DND-41 (cell line): ENCODE measurements at regions not wholly inside any gene's neighbourhood (a gene's known extent, or its start where the extent isn't known, plus 50 kb on each side); places are given as distances from the start of the nearest gene placed in this dataset.

ENCODE experiments used
- ATAC-seq: fragments of 200-7000 bp; cut with Tn5 transposase; 3 replicates; pipeline ENCODE4 v1.9.1; 2021; ENCODE audit warnings: low read depth; ENCODE audit not compliant: insufficient read depth
- DNase-seq: peaks from one replicate; pipeline ENCODE4 v3.0.0-alpha.2; 2020
- H2AFZ ChIP-seq: 2 replicates; pipeline ENCODE4 v1.6.0; 2012; ENCODE audit warnings: low read depth, low read length
- H3K27ac ChIP-seq: 2 replicates; pipeline ENCODE4 v1.5.1; 2012; ENCODE audit warnings: low read length, inconsistent platforms
- H3K27me3 ChIP-seq: fragments of 200-600 bp; sonication (generic); 2 replicates; pipeline ENCODE4 v1.6.0; 2012; ENCODE audit warnings: low read length, mild to moderate bottlenecking, inconsistent platforms; ENCODE audit not compliant: insufficient read depth, poor library complexity
- H3K36me3 ChIP-seq: 2 replicates; pipeline ENCODE4 v1.5.1; 2012; ENCODE audit warnings: low read length, inconsistent platforms; ENCODE audit not compliant: insufficient read depth
- H3K4me1 ChIP-seq: 2 replicates; pipeline ENCODE4 v1.5.1; 2012; ENCODE audit warnings: mild to moderate bottlenecking, low read length; ENCODE audit not compliant: insufficient read depth
- H3K4me2 ChIP-seq: 2 replicates; pipeline ENCODE4 v1.6.0; 2012; ENCODE audit warnings: mild to moderate bottlenecking, moderate library complexity, low read length, inconsistent platforms; ENCODE audit not compliant: insufficient read depth
- H3K4me3 ChIP-seq, 2 experiments: fragments of 200-600 bp in 1 of 2; shearing (Covaris generic) in 1 of 2; 2 replicates each; pipeline ENCODE4 v1.5.1; 2012 to 2016; ENCODE audit warnings: inconsistent platforms in 2 of 2, low read length in 2 of 2, mild to moderate bottlenecking in 2 of 2, low read depth in 1 of 2, moderate library complexity in 1 of 2
- H3K79me2 ChIP-seq: 2 replicates; pipeline ENCODE4 v1.6.0; 2012; ENCODE audit warnings: low read length, inconsistent platforms; ENCODE audit not compliant: insufficient read depth
- H3K9ac ChIP-seq: 2 replicates; pipeline ENCODE4 v1.6.0; 2012; ENCODE audit warnings: low read depth, mild to moderate bottlenecking, inconsistent platforms, low read length, moderate library complexity
- H3K9me3 ChIP-seq: 2 replicates; pipeline ENCODE4 v1.5.1; 2012; ENCODE audit warnings: low read length, moderate library complexity, mild to moderate bottlenecking, inconsistent platforms; ENCODE audit not compliant: insufficient read depth, severe bottlenecking
- H4K20me1 ChIP-seq: 2 replicates; pipeline ENCODE4 v1.6.0; 2012; ENCODE audit warnings: low read length; ENCODE audit not compliant: insufficient read depth
- CTCF ChIP-seq: IDR thresholded peaks from 2 replicates; pipeline ENCODE4 v1.5.1; 2012; ENCODE audit warnings: borderline replicate concordance, low read length, moderate library complexity, mild to moderate bottlenecking; ENCODE audit not compliant: poor library complexity, severe bottlenecking; ENCODE audit errors: extremely low read depth
- EZH2 ChIP-seq: IDR thresholded peaks from 3 replicates; pipeline ENCODE4 v1.6.1; 2012; ENCODE audit warnings: borderline replicate concordance, low read depth, mild to moderate bottlenecking, moderate library complexity, low read length, inconsistent platforms; ENCODE audit not compliant: severe bottlenecking

DNA sequence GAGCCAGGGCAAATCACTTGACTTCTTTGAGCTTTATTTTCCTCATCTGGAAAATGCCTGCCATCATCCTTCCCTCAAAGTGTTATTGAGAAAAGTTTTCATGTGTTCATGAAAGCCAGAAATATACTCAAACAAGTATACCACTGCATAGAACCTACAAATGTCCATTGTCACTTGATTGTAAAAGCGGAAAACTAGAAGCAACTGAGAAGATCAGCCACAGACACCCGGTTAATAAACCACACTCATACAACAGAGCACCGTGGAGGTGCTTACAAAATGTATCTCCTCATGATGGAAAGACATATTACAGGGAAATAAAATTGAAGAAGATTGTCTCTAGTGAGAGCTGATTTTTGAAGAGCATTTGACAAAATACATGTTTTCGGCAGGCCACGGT lies 117.2 kb upstream of the MSX2 start:
- no peaks in the 10 kb centered on the region for H3K36me3 ChIP-seq
- no peaks in the 10 kb centered on the region for H3K27me3 ChIP-seq
- H3K9me3 ChIP-seq = no peaks in the 10 kb centered on the region
- H3K4me1 ChIP-seq = no peaks in the 10 kb centered on the region
- H2AFZ ChIP-seq = no peak overlapping the region
- DNase-seq = no peak
- TF ChIP-seq CTCF = no peak
- no peak for TF ChIP-seq EZH2
- H3K4me2 ChIP-seq = no peak overlapping the region
- H3K27ac ChIP-seq = no peak overlapping the region
- H4K20me1 ChIP-seq = no peaks in the 10 kb centered on the region
- no peak for ATAC-seq
- no peak overlapping the region for H3K4me3 ChIP-seq
- H3K79me2 ChIP-seq = no peaks in the 10 kb centered on the region
- H3K9ac ChIP-seq = no peak overlapping the region

DNA sequence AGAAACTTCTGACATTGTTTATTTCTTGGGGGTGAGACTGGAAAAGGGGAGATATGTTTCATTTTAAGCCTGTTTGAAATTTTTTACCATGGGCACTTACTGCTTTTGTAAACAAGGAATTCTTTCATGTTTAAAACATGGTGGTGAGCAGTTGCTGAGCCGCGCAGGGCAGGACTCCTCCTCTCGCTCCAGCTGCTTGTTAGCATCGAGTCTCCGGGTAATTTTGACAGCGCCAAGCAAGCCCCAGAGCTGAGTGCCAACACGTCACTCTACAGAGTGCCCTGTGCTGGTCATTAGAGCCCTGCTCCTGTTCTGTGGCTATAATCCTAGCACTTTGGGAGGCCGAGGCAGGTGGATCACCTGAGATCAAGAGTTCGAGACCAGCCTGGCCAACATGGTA lies 116.5 kb upstream of the MSX2 start:
- TF ChIP-seq CTCF = no peak
- TF ChIP-seq EZH2 = no peak
- Histone ChIP-seq H4K20me1 (no peaks in the 10 kb centered on the region), H2AFZ (no peak overlapping the region), H3K4me3 (no peak overlapping the region), H3K27ac (no peak overlapping the region), H3K79me2 (no peaks in the 10 kb centered on the region), H3K36me3 (no peaks in the 10 kb centered on the region), H3K4me1 (no peaks in the 10 kb centered on the region), H3K27me3 (no peaks in the 10 kb centered on the region), H3K9me3 (no peaks in the 10 kb centered on the region), H3K4me2 (no peak overlapping the region), H3K9ac (no peak overlapping the region)
- ATAC-seq (no peak), DNase-seq (no peak)

GRCh38 chr5:174608631-174609097 lies 115.7 kb upstream of the MSX2 start:
- Histone ChIP-seq H3K27me3 (no peaks in the 10 kb centered on the region), H3K4me3 (no peak overlapping the region), H2AFZ (no peak overlapping the region), H3K36me3 (no peaks in the 10 kb centered on the region), H4K20me1 (no peaks in the 10 kb centered on the region), H3K9ac (no peak overlapping the region), H3K4me2 (no peak overlapping the region), H3K79me2 (no peaks in the 10 kb centered on the region), H3K9me3 (no peaks in the 10 kb centered on the region), H3K27ac (no peak overlapping the region), H3K4me1 (no peaks in the 10 kb centered on the region)
- ATAC-seq = no peak
- TF ChIP-seq EZH2 (no peak), CTCF (no peak)
- no peak for DNase-seq

GRCh38 chr5:174609116-174609515 lies 115.3 kb upstream of the MSX2 start:
- ATAC-seq (no peak), DNase-seq (no peak)
- Histone ChIP-seq H3K36me3 (no peaks in the 10 kb centered on the region), H3K27me3 (no peaks in the 10 kb centered on the region), H2AFZ (no peak overlapping the region), H3K27ac (no peak overlapping the region), H3K9me3 (no peaks in the 10 kb centered on the region), H4K20me1 (no peaks in the 10 kb centered on the region), H3K4me1 (no peaks in the 10 kb centered on the region), H3K4me2 (no peak overlapping the region), H3K79me2 (no peaks in the 10 kb centered on the region), H3K9ac (no peak overlapping the region), H3K4me3 (no peak overlapping the region)
- TF ChIP-seq CTCF (no peak), EZH2 (no peak)
